Glutamatergic neuron (in vitro differentiated cells): ENCODE measurements at regions not wholly inside any gene's neighbourhood (a gene's known extent, or its start where the extent isn't known, plus 50 kb on each side); places are given as distances from the start of the nearest gene placed in this dataset.

Experiments used
- DNase-seq: peaks from one replicate; pipeline ENCODE4 v3.0.0; 2022
- H3K27ac Mint-ChIP-seq: one replicate; pipeline ENCODE4 v1.8.0; 2020; ENCODE audit warnings: mild to moderate bottlenecking, mixed read lengths, inconsistent platforms; ENCODE audit not compliant: unreplicated experiment
- H3K27me3 Mint-ChIP-seq: one replicate; pipeline ENCODE4 v1.8.0; 2020; ENCODE audit warnings: mild to moderate bottlenecking, moderate library complexity, mixed read lengths, inconsistent platforms; ENCODE audit not compliant: unreplicated experiment
- H3K36me3 Mint-ChIP-seq: one replicate; pipeline ENCODE4 v1.8.0; 2020; ENCODE audit warnings: mild to moderate bottlenecking, mixed read lengths, inconsistent platforms; ENCODE audit not compliant: unreplicated experiment
- H3K4me1 Mint-ChIP-seq: one replicate; pipeline ENCODE4 v1.8.0; 2020; ENCODE audit warnings: mild to moderate bottlenecking, low read depth, mixed read lengths, inconsistent platforms; ENCODE audit not compliant: unreplicated experiment
- H3K4me3 Mint-ChIP-seq: one replicate; pipeline ENCODE4 v1.8.0; 2020; ENCODE audit warnings: mild to moderate bottlenecking, mixed read lengths, inconsistent platforms; ENCODE audit not compliant: unreplicated experiment
- H3K9me3 Mint-ChIP-seq: one replicate; pipeline ENCODE4 v1.8.0; 2020; ENCODE audit warnings: mild to moderate bottlenecking, moderate library complexity, mixed read lengths, inconsistent platforms; ENCODE audit not compliant: unreplicated experiment
- TF ChIP-seq, protein P1 (sequence below): fragments of 200-600 bp; sonication (generic); IDR thresholded peaks from one replicate; pipeline ENCODE4 v1.5.0; 2021; ENCODE audit not compliant: partially characterized antibody, unreplicated experiment

- H3K36me3 Mint-ChIP-seq, result peaks cover 18% of the 10 kb centered on the region
- TF ChIP-seq, protein P1, sequence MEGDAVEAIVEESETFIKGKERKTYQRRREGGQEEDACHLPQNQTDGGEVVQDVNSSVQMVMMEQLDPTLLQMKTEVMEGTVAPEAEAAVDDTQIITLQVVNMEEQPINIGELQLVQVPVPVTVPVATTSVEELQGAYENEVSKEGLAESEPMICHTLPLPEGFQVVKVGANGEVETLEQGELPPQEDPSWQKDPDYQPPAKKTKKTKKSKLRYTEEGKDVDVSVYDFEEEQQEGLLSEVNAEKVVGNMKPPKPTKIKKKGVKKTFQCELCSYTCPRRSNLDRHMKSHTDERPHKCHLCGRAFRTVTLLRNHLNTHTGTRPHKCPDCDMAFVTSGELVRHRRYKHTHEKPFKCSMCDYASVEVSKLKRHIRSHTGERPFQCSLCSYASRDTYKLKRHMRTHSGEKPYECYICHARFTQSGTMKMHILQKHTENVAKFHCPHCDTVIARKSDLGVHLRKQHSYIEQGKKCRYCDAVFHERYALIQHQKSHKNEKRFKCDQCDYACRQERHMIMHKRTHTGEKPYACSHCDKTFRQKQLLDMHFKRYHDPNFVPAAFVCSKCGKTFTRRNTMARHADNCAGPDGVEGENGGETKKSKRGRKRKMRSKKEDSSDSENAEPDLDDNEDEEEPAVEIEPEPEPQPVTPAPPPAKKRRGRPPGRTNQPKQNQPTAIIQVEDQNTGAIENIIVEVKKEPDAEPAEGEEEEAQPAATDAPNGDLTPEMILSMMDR, result no peak
- peaks cover 7% of the 10 kb centered on the region for H3K27me3 Mint-ChIP-seq
- H3K4me3 Mint-ChIP-seq, result no peak overlapping the region
- no peak for DNase-seq
- H3K4me1 Mint-ChIP-seq, result no peaks in the 10 kb centered on the region
- peaks cover 5% of the 10 kb centered on the region for H3K9me3 Mint-ChIP-seq
- H3K27ac Mint-ChIP-seq, result no peak overlapping the region
Observed at GRCh38 chr16:88312732-88313131, 70.0 kb upstream of the ZNF469 start.

- Mint-ChIP-seq H3K4me3 (no peak overlapping the region), H3K27me3 (peaks cover 9% of the 10 kb centered on the region), H3K27ac (no peak overlapping the region), H3K4me1 (no peaks in the 10 kb centered on the region), H3K36me3 (peaks cover 10% of the 10 kb centered on the region), H3K9me3 (peaks cover 5% of the 10 kb centered on the region)
- TF ChIP-seq, protein P1, result no peak
- no peak for DNase-seq
Observed at GRCh38 chr16:88314991-88315542, 67.7 kb upstream of the ZNF469 start.

DNA sequence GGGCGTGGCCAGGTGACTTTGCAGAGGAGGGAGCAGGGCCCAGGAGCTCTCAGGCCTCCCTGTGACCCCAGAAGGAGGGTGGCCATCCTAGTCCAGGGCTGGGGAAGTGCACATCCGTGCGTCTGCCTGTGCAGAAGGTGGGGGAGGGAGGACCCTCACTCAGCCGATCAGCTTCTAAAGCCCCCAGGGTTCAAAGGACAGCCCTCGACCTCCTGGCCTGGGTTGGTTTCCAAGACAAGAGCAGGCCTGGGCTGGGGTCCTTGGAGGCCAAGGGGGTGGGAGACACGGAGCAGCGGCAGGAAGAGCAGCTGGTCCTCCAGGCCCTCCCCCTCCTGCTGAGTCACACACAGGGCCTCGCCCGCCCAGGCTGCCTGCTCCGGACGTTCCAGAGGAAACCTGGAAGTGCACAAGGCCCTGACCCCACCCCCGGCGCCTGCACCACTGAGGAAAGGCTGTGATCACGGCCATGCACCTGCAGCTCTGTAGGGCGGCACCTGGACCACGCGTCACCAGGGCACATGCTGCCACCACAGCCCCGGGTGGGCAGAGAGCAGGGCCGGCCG is 67.1 kb upstream of the ZNF469 start:
- no peak overlapping the region for H3K27ac Mint-ChIP-seq
- TF ChIP-seq, protein P1, result no peak
- no peaks in the 10 kb centered on the region for H3K4me1 Mint-ChIP-seq
- no peak overlapping the region for H3K4me3 Mint-ChIP-seq
- H3K36me3 Mint-ChIP-seq, result peaks cover 10% of the 10 kb centered on the region
- DNase-seq, result peak; percentile 71
- H3K27me3 Mint-ChIP-seq, result peaks cover 8% of the 10 kb centered on the region
- peaks cover 5% of the 10 kb centered on the region for H3K9me3 Mint-ChIP-seq

DNA sequence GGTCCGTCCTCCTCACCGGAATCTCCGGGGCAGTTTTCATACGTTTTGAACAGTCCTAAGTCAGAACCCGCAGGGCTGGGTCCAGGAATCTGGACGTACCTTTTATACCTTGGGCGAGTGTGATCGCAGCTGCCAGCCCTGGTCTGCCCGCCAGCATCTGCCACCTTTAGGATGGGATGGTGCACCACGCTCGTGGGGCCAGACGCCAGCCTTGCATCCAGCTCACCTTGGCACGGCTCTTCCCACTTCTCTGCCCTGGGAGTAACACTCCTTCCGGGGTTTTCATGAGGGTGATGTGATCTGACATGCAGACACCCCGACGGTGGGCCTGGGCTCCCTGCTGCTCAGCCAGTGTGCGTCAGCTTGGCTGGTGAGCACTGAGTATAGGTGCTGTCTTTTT is 66.6 kb upstream of the ZNF469 start:
- Mint-ChIP-seq H3K9me3 (peaks cover 5% of the 10 kb centered on the region), H3K27me3 (peaks cover 6% of the 10 kb centered on the region), H3K4me3 (no peak overlapping the region), H3K27ac (no peak overlapping the region), H3K36me3 (peaks cover 10% of the 10 kb centered on the region), H3K4me1 (no peaks in the 10 kb centered on the region)
- no peak for DNase-seq
- TF ChIP-seq, protein P1, result no peak

DNA sequence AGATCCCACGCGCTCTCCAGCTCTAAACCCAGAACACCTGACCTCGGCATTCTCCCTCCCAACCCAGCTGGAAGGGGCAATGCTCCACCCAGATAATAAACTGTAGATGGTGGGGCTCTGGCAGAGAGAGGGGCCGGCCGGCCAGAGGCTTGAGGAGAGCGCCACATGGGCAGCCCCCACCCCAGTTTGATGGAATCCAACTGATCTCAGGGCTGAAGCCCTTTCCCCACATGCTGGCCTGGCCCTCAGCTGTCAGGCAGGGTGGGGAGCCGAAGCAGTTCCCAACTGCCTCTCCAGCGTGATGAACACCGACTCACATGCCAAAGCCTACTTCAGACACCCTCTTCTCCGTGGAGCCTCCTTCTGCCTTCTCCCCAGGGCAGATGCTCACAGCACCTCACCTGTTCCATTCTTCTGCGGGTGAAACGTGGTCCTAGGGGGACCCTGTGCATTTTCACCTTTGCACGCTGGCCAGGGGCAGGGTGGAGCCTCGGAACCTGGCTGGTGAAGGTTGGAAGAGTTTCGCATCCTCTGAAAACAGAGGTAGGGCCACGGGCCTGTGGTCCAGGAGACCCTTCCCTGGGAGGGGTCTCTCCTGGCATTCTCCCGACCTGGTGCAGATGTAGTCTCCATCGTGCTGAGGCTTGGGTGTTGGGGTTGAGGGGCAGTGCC is 65.7 kb upstream of the ZNF469 start:
- Mint-ChIP-seq H3K27me3 (peaks cover 6% of the 10 kb centered on the region), H3K9me3 (peaks cover 6% of the 10 kb centered on the region), H3K4me1 (no peaks in the 10 kb centered on the region), H3K4me3 (no peak overlapping the region), H3K36me3 (peaks cover 7% of the 10 kb centered on the region), H3K27ac (no peak overlapping the region)
- DNase-seq, result no peak
- TF ChIP-seq, protein P1, result no peak
